ENCODE measurements at regions not wholly inside any gene's neighbourhood (a gene's known extent, or its start where the extent isn't known, plus 50 kb on each side); places are given as distances from the start of the nearest gene placed in this dataset.

- no peak overlapping the region for H3K27ac ChIP-seq
- TF ChIP-seq CTCF (IDR thresholded peaks at IDR 0.05) (no peak), EP300 (IDR thresholded peaks at IDR 0.05) (no peak)
- H3K4me3 ChIP-seq = no peak overlapping the region
- no peaks in the 10 kb centered on the region for H3K9me3 ChIP-seq
- H3K4me1 ChIP-seq = no peaks in the 10 kb centered on the region
- no peaks in the 10 kb centered on the region for H3K36me3 ChIP-seq
- H3K27me3 ChIP-seq = no peaks in the 10 kb centered on the region
- WGBS, 2 donors = 84 to 92% methylated on average over 4 of the region's 4 CpGs
- no peak for DNase-seq (ENCODE audit: low spot score in 2 of 2)
Measured at GRCh38 chr11:92879086-92879485, 90.4 kb upstream of the MTNR1B start.

- no peak for DNase-seq (ENCODE audit: low spot score in 2 of 2)
- Histone ChIP-seq H3K9me3 (no peaks in the 10 kb centered on the region), H3K4me1 (no peaks in the 10 kb centered on the region), H3K4me3 (no peak overlapping the region), H3K27me3 (no peaks in the 10 kb centered on the region), H3K27ac (no peak overlapping the region), H3K36me3 (no peaks in the 10 kb centered on the region)
- 84 to 87% methylated on average over 3 of the region's 3 CpGs for WGBS, 2 donors
- TF ChIP-seq EP300 (IDR thresholded peaks at IDR 0.05) = no peak
- TF ChIP-seq CTCF (IDR thresholded peaks at IDR 0.05) = no peak
- TF ChIP-seq POLR2A (IDR thresholded peaks at IDR 0.05) = no peak
Measured at GRCh38 chr11:92880381-92880780, 89.1 kb upstream of the MTNR1B start.

GRCh38 chr11:92881940-92882450 lies 87.5 kb upstream of the MTNR1B start:
- TF ChIP-seq EP300 (IDR thresholded peaks at IDR 0.05) (no peak), POLR2A (IDR thresholded peaks at IDR 0.05) (no peak), CTCF (IDR thresholded peaks at IDR 0.05) (no peak)
- Histone ChIP-seq H3K4me1 (no peaks in the 10 kb centered on the region), H3K27me3 (no peaks in the 10 kb centered on the region), H3K4me3 (no peak overlapping the region), H3K36me3 (no peaks in the 10 kb centered on the region), H3K27ac (no peak overlapping the region), H3K9me3 (no peaks in the 10 kb centered on the region)
- 84 to 89% methylated on average over 4 of the region's 4 CpGs for WGBS, 2 donors
- DNase-seq (ENCODE audit: low spot score in 2 of 2) = no peak

- Histone ChIP-seq H3K36me3 (no peaks in the 10 kb centered on the region), H3K4me3 (no peak overlapping the region), H3K4me1 (no peaks in the 10 kb centered on the region), H3K27me3 (no peaks in the 10 kb centered on the region), H3K9me3 (no peaks in the 10 kb centered on the region), H3K27ac (no peak overlapping the region)
- TF ChIP-seq POLR2A (IDR thresholded peaks at IDR 0.05) (no peak), CTCF (IDR thresholded peaks at IDR 0.05) (no peak), EP300 (IDR thresholded peaks at IDR 0.05) (no peak)
- WGBS, 2 donors = 96 to 97% methylated on average over 54 of the region's 54 CpGs
- no peak for DNase-seq (ENCODE audit: low spot score in 2 of 2)
Measured at GRCh38 chr11:92882828-92883611, 86.4 kb upstream of the MTNR1B start.

GRCh38 chr11:92885600-92885999 lies 83.9 kb upstream of the MTNR1B start:
- H3K4me1 ChIP-seq = no peaks in the 10 kb centered on the region
- H3K9me3 ChIP-seq = no peaks in the 10 kb centered on the region
- DNase-seq (ENCODE audit: low spot score in 2 of 2) = no peak
- no peak overlapping the region for H3K27ac ChIP-seq
- H3K4me3 ChIP-seq = no peak overlapping the region
- no peaks in the 10 kb centered on the region for H3K36me3 ChIP-seq
- 72 to 78% methylated on average over 4 of the region's 4 CpGs for WGBS, 2 donors
- H3K27me3 ChIP-seq = no peaks in the 10 kb centered on the region
- TF ChIP-seq EP300 (IDR thresholded peaks at IDR 0.05) (no peak), POLR2A (IDR thresholded peaks at IDR 0.05) (no peak), CTCF (IDR thresholded peaks at IDR 0.05) (no peak)
